ENCODE measurements at regions not wholly inside any gene's neighbourhood (a gene's known extent, or its start where the extent isn't known, plus 50 kb on each side); places are given as distances from the start of the nearest gene placed in this dataset.

DNA sequence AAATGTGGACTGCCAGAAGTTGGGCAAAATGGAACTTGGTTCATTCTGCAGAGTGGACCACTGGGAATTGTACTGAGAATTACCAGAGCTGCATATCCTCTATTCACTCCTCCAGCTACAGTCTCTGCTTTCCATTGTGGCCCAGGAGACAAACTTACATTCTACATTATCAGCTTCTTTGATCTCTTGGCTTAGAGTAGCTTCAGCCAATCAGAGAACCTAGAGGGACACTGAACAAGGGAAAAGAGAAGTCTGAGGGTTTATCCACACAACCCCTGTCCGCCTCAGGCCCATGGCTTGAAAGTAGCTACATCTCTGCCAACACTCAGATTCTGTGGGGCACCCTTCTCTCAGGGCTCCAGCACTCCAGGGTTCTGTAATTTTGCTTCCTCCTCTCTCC lies 251.1 kb downstream of the TRIB2 start:
- DNase-seq (ENCODE audit: low read depth, low spot score) = no peak

DNA sequence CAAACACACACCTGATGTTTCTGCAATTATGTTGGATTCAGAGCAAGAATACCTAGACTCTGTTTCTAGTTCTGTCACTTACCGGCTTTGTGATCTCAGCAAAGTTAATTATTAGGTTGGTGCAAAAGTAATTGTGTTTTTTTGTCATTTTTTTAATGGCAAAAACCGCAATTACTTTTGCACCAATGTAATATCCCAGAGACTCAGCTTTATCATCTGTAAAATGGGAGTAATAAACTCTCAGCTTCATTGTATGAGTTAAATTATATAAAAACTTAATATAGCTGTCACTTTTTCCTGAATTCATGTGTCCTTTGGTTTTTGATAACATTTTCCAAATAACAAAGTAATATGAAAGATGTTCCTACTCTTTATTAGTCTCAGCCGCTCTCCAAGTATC lies 251.7 kb downstream of the TRIB2 start:
- no peak for DNase-seq (ENCODE audit: low read depth, low spot score)

DNA sequence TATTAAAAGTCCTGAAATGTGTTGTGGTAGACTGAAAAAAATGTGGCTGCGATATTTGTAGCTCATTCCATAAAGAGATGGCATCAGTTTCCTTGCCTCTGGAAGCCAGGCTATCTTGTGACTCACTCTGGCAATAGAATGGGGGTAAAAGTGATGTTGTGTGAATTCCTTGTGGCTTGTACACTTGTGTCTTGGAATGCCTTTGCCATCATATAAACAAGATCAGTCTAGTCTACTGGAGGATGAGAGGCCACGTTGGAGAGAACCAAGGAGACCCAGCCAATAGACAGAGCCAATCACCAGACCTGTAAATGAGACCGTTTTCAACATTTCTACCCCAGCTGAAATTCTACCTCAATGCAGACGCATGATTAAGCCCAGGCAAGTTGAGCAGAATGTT lies 254.1 kb downstream of the TRIB2 start:
- peak; percentile 79 for DNase-seq (ENCODE audit: low read depth, low spot score)

DNA sequence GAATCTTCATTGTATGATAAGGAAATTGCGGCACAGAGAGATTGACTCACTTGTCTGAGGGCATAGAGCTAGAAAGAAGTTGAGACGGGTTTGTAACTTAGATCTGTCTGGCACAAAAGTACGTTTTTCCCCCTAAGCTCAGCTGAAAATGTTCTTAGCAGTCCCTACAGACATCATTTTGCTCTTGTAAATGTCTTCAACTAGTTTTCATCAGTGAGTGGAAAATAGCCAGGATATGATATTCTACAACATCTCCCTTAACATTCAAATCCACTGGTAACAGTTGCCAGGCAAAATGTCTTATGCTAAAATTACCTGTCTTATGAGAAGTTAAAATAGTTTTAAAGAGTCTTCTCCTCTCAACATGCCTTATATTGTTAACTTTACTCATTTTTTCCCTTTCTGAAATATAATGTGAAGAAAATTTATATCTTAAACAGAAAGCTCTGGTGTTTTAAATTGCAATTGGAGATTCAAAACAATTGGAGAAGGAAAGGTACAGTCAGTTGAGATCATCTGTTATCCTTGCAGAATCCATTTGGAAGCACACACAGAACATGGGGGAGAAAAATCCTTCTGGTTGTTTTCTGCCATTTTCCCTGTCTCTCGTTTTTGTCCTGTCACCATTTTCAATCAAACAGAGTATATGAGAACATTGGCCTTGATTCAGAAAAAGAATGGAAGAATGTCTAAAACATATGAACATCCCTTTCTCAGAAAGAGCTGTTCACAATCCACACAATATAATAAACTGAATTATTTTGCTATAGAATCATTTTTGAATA lies 255.0 kb downstream of the TRIB2 start:
- no peak for DNase-seq (ENCODE audit: low read depth, low spot score)

DNA sequence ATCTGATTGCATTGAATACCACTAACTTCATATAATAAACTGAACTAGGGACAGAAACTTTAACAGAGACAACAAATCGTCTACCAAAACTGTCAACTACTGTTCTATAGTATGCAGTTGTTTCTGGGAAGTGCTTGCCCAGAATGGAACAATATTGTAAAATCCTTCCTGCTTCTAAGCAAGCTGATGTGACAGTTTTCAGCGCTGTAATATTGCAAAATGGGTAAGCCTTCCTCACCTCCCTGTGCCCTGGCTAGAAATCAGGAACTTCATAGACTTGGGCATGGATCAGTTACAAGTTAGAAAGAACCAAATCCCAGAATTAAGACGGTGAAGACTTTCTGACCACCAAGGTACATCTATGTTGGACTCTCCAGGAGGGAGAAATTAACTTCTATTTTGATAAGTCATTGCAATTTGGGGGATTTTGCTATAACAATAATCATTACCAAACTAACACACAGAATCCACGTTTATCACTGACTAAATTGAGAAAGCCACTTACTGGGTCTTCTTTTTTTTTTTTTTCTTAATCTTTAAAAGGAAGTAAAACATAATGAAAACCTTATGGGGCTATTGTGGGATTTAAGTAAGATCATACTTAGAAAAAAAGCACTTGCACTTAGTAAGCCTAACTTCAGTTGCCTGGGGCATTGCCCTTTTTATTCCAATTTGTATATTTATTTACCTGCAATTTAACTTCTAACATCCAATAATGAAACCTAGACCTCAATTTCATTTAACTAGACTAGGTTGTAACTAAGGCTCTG lies 261.5 kb downstream of the TRIB2 start:
- DNase-seq (ENCODE audit: low read depth, low spot score) = no peak

DNA sequence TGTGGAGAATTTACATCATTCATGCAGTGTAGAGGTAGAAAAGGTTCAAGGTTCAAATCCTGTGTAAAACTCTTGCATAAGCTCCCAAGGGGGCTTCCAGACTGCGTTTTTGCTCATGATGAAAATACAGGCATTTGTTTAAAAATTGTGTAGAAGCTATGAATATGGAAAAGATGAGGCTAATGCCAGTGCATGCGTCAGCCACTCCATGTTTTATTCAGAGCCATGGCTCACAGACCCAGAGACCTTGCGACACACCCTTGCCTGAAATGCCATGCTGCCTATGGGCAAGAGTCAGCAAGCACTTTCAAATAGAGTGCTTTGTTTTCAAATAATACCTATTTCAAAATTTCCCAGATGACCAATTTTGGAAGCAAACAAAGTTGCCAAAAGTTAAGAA lies 262.3 kb downstream of the TRIB2 start:
- DNase-seq (ENCODE audit: low read depth, low spot score) = peak; percentile 20

DNA sequence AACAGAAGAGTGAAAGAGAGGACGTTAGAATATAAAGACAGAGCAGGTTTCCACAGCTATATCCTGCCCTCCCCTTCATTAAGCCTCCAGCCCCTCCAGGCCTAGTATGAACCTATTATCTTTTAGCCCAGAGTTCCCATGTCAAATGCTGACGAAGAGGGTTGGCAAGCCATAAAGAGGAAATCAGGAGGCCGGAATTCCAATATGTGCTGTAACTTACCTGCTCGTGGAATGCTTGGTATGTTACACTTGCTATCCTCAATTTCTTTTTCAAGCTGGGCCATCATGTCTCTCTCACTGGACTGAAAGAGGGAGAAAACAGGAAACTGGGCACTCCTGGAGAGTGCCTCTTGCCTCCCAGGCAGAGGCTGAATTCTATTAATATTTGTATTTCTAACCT lies 264.1 kb downstream of the TRIB2 start:
- peak; percentile 21 for DNase-seq (ENCODE audit: low read depth, low spot score)

DNA sequence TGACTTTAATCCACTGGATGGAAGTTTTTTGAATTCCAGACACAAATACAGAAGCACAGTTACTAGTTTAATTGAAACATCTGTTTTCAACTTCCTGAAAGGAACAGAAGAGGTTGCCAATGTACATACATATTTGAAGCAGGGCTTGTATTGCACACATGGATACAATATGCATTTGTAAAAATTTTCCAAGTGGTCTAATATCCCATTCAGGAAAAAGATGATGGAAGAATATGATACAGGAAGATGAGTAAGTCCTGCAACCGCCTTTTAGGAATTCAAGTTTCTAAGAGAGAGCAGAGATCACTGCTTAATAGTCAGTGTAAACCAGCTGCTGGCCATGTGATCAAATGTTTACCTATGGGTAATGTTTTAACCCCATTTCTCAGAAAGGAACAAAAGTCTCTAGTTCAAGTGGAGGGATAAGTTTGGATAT lies 265.4 kb downstream of the TRIB2 start:
- no peak for DNase-seq (ENCODE audit: low read depth, low spot score)

DNA sequence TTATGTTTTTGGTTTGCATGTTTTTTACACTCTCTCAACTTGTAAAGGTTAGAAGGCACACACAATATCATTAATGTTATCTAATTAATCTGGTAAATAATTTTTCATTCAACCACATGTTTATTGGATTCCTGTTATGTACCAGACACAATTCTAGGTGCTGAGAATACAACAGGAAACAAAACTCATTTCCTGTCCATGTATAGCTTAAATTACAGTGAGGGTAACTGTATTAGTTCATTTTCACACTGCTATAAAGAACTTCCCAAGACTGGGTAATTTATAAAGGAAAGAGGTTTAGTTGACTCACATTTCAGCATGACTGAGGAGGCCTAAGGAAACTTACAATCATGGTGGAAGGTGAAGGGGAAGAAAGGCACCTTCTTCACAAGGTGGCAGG lies 270.5 kb downstream of the TRIB2 start:
- DNase-seq (ENCODE audit: low read depth, low spot score) = no peak

DNA sequence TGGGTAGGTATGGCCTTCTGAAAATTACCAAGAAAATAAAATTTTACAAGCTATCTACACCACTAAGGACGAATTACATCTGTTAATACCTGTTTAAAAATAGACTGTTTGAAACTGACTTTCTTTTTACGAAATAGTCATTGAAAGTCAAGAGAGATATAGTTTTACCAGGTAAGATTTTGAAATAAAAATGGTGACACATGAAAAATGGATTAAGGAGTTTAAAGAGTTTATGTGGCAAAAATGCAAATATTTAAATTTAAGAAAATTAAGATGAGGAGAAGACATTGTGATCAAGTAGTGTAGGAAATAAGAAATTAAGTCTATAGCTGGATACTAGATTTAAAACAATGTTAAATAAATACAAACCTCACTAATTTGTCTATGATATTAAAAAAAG lies 271.5 kb downstream of the TRIB2 start:
- DNase-seq (ENCODE audit: low read depth, low spot score) = no peak

DNA sequence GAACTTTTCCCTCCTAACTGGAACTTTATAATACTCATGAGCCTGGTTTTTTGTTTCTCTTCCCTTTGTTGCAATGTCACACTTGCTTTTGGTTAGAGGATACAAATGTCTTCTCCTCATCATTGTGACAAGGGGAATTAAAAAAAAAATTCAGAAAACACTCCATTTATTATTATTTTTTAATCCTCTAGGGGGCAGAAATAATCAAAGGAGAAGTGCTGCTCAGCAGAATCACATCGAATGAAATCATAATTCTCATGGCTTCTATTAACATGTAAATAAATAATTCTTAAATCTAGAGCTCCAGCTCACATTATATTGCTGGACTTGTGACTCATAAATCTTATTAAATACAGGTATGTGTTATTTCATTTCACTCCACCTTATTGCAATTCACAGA lies 273.8 kb downstream of the TRIB2 start:
- DNase-seq (ENCODE audit: low read depth, low spot score) = no peak

DNA sequence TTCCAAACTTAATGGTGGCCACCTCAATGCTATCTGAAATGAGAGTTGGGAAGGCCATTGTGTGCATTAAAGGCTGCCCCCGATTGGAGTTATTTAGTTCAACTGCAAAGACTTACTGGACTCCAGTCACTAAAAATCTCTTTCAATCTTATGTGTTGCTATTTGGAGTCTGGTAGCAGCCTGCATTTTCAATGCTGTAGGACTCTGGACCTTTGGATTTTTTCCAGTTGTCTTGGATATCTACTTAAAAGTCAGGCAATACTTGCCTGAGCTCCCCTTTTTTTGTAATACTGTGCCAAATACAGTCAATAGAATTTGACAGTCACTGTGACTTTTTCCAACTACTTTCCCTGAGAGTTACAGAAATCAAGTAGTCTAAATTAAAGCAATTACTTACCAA lies 281.9 kb downstream of the TRIB2 start:
- no peak for DNase-seq (ENCODE audit: low read depth, low spot score)

DNA sequence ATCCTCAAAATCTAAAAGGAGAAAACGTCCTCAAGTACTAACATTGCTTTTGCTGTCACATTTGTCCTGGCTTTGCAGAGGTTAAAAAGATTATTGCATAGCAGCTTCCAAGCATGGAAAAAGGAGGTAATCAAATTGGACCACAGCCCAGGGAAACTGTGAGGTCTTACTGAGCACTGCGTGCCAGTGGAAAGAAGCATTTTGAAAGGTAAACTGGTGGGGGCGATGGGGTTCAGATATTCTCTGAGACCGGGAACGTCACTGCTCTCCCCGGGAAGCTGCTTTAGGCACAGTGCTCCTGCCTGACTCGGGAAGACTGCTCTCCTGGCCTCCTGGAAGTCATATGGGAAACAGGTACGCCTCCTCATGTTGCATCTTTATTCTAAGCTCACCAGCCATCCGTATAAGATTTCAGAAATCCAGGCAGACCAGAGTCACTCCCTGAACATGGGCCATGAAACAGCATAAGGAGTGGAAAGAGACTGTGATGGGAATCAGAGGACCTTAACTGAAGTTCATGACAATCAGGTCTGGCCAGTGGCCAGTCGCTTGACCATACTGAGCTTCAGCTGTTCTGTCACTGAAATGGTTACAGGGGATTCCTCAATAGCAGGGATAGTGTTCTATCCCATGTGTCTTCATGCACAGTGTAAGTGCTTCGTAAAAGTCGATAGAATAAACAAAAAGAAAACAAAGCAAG lies 284.1 kb downstream of the TRIB2 start:
- DNase-seq (ENCODE audit: low read depth, low spot score) = peak; percentile 80

DNA sequence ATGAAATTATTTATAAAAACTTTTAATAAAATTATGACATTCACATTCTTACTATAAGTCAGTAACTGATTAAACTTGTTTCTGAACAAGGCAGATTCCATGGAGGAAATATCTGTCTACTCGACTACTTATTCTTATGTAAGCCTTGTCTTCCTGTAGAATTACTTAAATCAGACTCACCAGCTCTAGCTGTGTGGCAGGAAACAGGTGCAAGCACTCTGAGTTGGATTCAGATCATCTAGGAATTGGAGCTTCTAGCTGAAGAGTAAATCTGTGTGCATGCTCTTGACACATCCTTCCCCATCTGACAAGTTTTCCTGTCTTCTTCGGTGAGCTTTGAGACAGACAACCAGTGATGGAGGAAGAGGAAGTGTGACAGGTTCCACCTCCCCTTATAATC lies 284.7 kb downstream of the TRIB2 start:
- no peak for DNase-seq (ENCODE audit: low read depth, low spot score)

DNA sequence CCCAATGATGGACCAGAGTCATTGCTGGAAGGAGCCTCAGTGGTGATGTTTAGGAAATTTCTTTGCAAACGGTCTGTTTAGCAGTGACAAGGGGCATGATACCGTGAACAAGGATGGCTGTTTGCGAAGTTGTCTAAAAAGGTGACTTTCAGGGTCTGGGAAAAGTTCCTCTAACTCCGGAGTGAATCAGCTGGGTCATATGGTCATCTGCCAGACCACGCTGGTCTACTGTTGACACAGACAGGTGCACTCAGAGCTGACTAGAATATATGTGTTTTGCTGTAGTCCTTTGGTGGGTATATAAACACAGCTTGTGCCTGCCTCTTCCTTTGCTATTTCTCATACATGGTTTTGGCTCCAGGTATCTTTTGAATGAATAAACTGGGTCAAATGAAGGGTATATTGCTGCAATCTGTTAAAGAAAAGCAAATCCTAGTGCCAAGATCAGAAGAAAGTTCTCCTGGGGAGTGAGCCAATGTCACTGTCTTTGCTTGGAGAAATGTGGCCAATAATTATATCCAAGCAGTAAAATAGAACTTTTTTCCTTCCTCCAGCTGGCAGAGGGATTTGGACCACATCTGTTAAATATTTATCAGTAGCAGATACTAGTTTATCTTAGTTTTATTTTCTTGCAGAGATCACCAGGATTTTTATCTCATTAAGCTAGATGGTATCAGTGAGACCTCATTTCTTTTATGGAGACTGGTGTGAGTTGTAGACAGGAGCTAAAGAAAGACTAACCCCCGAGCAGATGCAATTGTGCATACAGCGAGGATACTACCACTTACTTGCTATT lies 286.0 kb downstream of the TRIB2 start:
- DNase-seq (ENCODE audit: low read depth, low spot score) = peak; percentile 11

DNA sequence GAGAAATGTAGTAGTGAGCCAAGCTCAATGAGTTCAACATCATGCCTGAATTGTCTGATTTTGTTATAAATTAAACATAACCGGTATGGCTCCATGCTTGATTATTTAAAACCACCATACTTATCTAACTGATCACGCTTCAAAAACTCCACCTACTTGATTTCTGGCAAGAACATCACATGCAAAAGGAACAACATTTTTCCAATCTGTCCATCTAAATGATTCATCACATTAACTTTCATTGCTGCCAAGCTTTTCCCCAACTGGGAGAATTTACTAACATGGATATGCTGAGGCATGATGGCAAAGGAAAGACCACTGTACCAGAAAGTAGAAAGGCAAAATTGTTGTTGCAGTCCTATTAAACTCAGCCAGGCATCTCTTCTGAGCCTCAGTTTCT lies 286.8 kb downstream of the TRIB2 start:
- peak; percentile 56 for DNase-seq (ENCODE audit: low read depth, low spot score)

DNA sequence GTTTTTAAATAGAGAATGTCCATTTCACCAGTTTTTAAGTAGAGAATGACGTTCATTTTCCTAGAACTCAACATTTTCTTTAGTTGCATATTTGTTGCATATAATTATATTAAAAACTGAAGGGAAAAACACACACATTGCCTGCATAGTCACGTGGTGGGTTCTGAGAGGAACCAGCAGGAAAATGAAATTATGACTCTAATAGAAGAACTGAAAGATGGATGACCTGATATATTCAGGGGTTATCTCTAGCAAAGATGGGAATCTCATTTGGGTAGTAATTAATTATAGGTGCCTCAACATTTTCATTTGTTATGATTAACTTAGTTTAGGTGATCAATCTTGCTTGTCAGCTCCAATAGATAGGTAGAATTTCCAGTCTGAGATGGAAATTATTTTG lies 288.3 kb downstream of the TRIB2 start:
- DNase-seq (ENCODE audit: low read depth, low spot score) = no peak

DNA sequence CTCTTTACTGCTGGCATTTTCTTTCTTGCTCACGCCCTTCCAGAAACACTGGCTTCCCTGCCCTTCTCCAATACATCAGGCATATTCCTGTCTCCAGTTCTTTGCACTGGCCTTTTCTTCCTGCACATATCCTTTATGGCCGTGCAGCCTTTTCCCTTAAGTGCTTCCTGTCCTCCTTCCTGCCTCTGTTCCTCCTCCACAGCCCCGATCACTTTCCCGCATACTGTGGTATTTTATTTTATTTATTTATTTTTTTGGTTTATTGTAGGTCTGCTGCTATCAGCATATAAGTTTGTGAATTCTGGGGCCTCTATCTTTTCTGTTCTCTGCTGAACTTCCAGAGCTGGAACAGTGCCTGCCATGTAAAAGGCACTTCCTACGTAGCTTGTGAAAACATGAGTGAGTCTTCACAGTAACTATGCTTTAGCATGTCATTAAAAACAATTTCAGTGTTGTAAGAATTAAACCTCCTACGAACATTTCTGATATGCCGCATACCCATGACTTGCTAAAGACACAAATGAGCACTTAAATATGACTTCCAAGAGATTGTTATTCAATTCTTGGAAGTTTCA lies 289.1 kb downstream of the TRIB2 start:
- peak; percentile 36 for DNase-seq (ENCODE audit: low read depth, low spot score)

DNA sequence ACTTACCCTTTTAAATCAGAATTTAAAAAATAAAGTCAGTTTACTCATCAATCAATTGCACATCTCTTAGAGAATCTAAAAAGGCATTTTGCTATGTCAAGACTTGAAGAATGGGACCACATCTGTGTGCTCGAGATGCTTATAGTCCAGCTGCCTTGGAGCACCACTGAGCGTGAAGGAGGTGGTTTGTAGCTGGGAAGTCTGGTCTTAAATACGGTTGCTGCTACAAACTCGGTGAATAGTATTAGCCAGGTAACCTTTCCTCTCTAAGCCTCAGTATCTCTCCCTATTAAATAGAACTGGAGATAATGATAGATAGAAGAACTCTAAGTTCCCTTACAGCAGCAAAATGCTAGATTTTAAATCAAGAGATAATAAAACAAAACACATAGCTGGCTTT lies 289.7 kb downstream of the TRIB2 start:
- peak; percentile 20 for DNase-seq (ENCODE audit: low read depth, low spot score)

DNA sequence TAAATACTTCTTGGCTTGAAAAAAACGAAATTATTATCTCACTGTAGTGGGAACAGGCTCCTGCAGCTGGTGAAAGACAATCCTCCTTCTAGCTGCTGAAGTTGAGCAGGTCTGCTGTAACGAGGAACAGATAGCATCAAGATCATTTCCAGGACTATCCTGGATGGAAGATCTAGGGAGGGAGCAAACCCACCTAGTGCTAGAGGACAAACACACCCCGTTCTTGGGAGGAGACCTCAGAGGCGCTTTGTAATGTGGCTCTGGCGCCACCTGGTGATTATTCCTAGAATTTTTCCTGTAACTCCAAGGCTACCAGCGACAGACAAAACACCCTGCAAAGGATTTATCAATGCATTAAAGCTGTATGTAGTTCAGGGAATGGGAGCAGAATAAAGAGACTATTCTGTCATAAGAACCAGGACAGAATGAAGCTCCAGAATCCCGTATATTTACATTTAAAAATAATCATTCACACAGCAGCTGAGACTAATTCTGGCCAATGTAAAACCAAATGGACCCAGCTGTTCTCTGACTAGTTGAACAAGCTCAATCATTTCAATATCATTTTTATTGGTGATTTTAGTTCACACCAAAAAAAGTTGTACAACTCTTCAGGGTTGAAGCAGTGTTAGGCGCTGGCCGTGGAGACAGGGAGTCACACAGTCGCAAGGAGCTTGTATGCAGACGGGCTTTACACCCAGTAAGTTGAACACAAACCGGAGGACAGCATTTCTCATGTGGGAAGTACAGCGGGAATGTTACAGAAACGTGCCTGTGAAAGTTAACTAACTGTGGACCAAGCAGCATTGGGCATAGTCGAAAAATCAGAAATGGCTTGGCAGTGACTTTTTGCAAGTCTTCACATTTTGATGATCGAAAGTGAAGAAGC lies 290.3 kb downstream of the TRIB2 start:
- DNase-seq (ENCODE audit: low read depth, low spot score) = peak; percentile 90

Measured in astrocyte of the hippocampus (primary cell).